PC-3 (cell line): ENCODE measurements at regions not wholly inside any gene's neighbourhood (a gene's known extent, or its start where the extent isn't known, plus 50 kb on each side); places are given as distances from the start of the nearest gene placed in this dataset.

Source experiments
- ATAC-seq: fragments of 200-7000 bp; cut with Tn5 transposase; 2 replicates; pipeline ENCODE4 v1.9.1; 2020; ENCODE audit warnings: mild to moderate bottlenecking, moderate library complexity
- BruUV-seq: library from RNA; stranded (reverse); fragments of 400-500 nt; replicated peaks from 2 replicates; lab custom pipeline; 2021; lab: Mats Ljungman, UMichigan
- CTCF ChIA-PET: fragments of 300-600 bp; sonication (Branson Sonifier 250); formaldehyde crosslinking; loops from one replicate; lab custom pipeline; 2022; ENCODE audit warnings: antibody characterized with exemption; lab: Charles Lee
- POLR2A ChIA-PET: fragments of 300-600 bp; sonication (Branson Sonifier 250); formaldehyde crosslinking; loops from one replicate; lab custom pipeline; 2022; ENCODE audit warnings: antibody characterized with exemption; ENCODE audit not compliant: unreplicated experiment; lab: Charles Lee
- DNase-seq: peaks from one replicate; pipeline ENCODE4 v3.0.0-alpha.2; 2015
- H2AFZ ChIP-seq: fragments of 300-600 bp; sonication (generic); 2 replicates; pipeline ENCODE4 v1.6.0; 2016; ENCODE audit warnings: antibody characterized with exemption, low read length
- H3F3A ChIP-seq: fragments of 300-600 bp; sonication (generic); one replicate; pipeline ENCODE4 v1.6.0; 2017; ENCODE audit warnings: antibody characterized with exemption, low read length, control low read depth, mild to moderate bottlenecking; ENCODE audit not compliant: unreplicated experiment
- H3K27ac ChIP-seq: fragments of 300-600 bp; sonication (generic); 2 replicates; pipeline ENCODE4 v1.5.1; 2016; ENCODE audit warnings: mild to moderate bottlenecking, low read length
- H3K27me3 ChIP-seq: fragments of 300-600 bp; sonication (generic); 2 replicates; pipeline ENCODE4 v1.6.1; 2016; ENCODE audit warnings: low read length, mixed read lengths
- H3K36me3 ChIP-seq: fragments of 300-600 bp; sonication (generic); 2 replicates; pipeline ENCODE4 v1.6.1; 2016; ENCODE audit warnings: low read depth, mixed run types, low read length, mixed read lengths
- H3K4me1 ChIP-seq: fragments of 300-600 bp; sonication (generic); 2 replicates; pipeline ENCODE4 v1.5.1; 2016; ENCODE audit warnings: low read length; ENCODE audit not compliant: insufficient read depth
- H3K4me2 ChIP-seq: fragments of 300-600 bp; sonication (generic); 2 replicates; pipeline ENCODE4 v1.6.0; 2016; ENCODE audit warnings: low read length
- H3K4me3 ChIP-seq: fragments of 300-600 bp; sonication (generic); 2 replicates; pipeline ENCODE4 v1.5.1; 2016; ENCODE audit warnings: mild to moderate bottlenecking, low read length, mixed read lengths
- H3K79me2 ChIP-seq: fragments of 300-600 bp; sonication (generic); 2 replicates; pipeline ENCODE4 v1.6.1; 2017; ENCODE audit warnings: low read length, mixed read lengths
- H3K9ac ChIP-seq: fragments of 300-600 bp; sonication (generic); 2 replicates; pipeline ENCODE4 v1.6.0; 2016; ENCODE audit warnings: mild to moderate bottlenecking, low read length
- H3K9me2 ChIP-seq: fragments of 300-600 bp; sonication (generic); replicated peaks from 2 replicates; pipeline ENCODE4 v1.6.1; 2016; ENCODE audit warnings: mixed run types, low read length, mixed read lengths
- H3K9me3 ChIP-seq: fragments of 300-600 bp; sonication (generic); 2 replicates; pipeline ENCODE4 v1.6.1; 2016; ENCODE audit warnings: low read length, mixed read lengths
- H4K20me1 ChIP-seq: fragments of 300-600 bp; sonication (generic); 2 replicates; pipeline ENCODE4 v1.6.1; 2016; ENCODE audit warnings: low read length, mixed read lengths
- CTCF ChIP-seq: fragments of 300-600 bp; sonication (generic); conservative IDR thresholded peaks from 2 replicates; pipeline ENCODE4 v1.5.1; 2017; ENCODE audit warnings: antibody characterized with exemption, low read depth, mild to moderate bottlenecking, low read length
- EZH2 ChIP-seq: fragments of 300-600 bp; sonication (generic); IDR thresholded peaks from one replicate; pipeline ENCODE4 v1.6.1; 2017; ENCODE audit warnings: antibody characterized with exemption, mild to moderate bottlenecking, low read length; ENCODE audit not compliant: unreplicated experiment
- EZH2phosphoT487 ChIP-seq: fragments of 300-600 bp; sonication (generic); IDR thresholded peaks from 2 replicates; pipeline ENCODE4 v1.6.1; 2018; ENCODE audit warnings: mild to moderate bottlenecking, antibody characterized with exemption, low read length, borderline replicate concordance
- intact Hi-C: fragments of 100-400 bp; cut with micrococcal nuclease; formaldehyde crosslinking; loops from 2 replicates; pipeline ENCODE4 v1.9.0; 2023

DNA sequence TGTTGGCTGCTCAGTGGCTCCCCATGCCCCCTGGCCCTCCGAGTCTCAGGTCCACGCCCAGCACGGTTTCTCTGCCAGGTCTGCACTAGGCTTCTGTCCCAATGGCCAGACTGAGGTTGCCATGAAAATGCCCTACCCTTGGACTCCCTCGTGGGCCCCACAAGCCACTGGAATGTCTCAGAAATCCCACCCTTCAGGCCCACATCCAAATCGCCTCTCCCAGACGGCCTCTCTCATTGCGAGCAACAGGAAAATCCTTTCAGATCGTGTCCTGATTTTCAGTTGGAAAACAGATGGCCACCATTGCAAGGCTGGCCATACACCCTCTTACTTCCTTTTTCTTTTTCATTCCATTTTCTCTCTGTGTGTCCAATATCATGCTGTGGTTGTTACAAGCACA, 77.3 kb downstream of the IRF2BPL start:
- TF ChIP-seq EZH2 (no peak), CTCF (no peak), EZH2phosphoT487 (no peak)
- no peaks in the 10 kb centered on the region for H3K27me3 ChIP-seq
- no peak for ATAC-seq
- BruUV-seq, result no TSS peak
- POLR2A ChIA-PET, result no interaction called here
- CTCF ChIA-PET, result no interaction called here
- H3K27ac ChIP-seq, result no peak overlapping the region
- intact Hi-C loops, result no loop called here
- H2AFZ ChIP-seq, result no peak overlapping the region
- H3F3A ChIP-seq, result peaks cover 10% of the 10 kb centered on the region
- no peak overlapping the region for H3K4me2 ChIP-seq
- no peaks in the 10 kb centered on the region for H3K9me3 ChIP-seq
- H3K79me2 ChIP-seq, result peaks cover 3% of the 10 kb centered on the region; the same call in 1 of the 2 replicates
- H3K4me3 ChIP-seq, result no peak overlapping the region
- no peaks in the 10 kb centered on the region for H4K20me1 ChIP-seq
- H3K9me2 ChIP-seq, result no peaks in the 10 kb centered on the region
- DNase-seq, result no peak
- no peak overlapping the region for H3K9ac ChIP-seq
- H3K36me3 ChIP-seq, result no peaks in the 10 kb centered on the region
- peaks cover 71% of the 10 kb centered on the region for H3K4me1 ChIP-seq

DNA sequence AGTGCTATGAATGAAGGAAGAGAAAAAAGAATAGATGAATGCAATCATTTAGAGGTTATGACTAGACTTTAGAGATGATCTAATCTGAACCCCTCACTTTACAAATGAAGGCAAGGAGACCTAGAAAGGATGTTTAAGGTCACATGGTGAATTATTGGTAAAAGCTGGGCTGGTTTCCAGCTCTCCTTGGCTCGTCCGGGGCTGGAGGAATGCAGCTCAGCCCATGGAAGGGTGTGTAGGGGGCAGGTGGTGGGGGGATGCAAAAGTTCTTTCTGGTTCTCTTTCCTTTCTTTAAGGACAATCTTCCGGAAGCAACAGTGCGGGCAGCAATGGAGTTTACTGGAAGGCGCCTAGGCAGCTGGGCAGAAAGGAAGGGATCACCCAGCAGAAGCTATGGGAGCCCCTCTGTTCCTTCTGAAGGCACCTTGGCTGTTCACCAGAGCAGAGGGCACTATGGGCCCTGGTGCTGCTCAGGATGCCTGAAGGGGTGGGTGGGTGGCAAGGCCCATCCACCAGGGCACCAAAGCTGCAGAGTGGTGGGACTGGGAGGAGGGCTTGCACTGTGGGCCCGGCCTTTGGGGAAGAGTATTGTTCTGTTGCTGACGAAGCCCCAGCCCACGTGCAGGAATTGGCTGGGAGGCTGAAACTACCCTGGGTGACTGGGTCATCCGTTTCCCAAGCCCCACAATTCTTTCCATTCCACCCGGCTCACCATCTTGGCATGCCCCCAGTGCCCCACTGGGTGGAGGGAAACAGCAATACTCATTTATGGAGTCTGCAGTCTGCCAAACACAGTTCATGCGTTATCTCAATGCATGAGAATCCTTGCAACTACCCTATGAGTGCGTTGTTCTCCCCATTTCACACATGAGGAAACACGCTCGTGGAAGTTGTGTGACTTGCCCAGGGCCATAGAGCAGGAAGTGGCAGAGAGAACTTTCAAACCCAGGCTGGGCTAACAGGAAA, 78.2 kb downstream of the IRF2BPL start:
- H3K4me3 ChIP-seq, result no peak overlapping the region
- CTCF ChIA-PET, result interaction anchor here (0.7 kb wide), 2 partner anchors 37 to 1429 kb away, joined by 3 to 7 read pairs; no protein-coding TSS in a partner anchor

More for the DNA sequence above, 78.2 kb downstream of the IRF2BPL start:
- intact Hi-C loops, result no loop called here
- H3K4me2 ChIP-seq, result 0 out of 2 replicates have a peak overlapping the region, but pooled peaks have one; percentile 13
- H3K9me2 ChIP-seq, result no peaks in the 10 kb centered on the region
- no peaks in the 10 kb centered on the region for H3K27me3 ChIP-seq
- peaks cover 3% of the 10 kb centered on the region for H3F3A ChIP-seq
- H3K27ac ChIP-seq, result peak overlapping the region; percentile 7; the same call in 1 of the 2 replicates
- H3K9me3 ChIP-seq, result no peaks in the 10 kb centered on the region
- no peaks in the 10 kb centered on the region for H4K20me1 ChIP-seq
- peaks cover 3% of the 10 kb centered on the region; the same call in 1 of the 2 replicates for H3K79me2 ChIP-seq
- ATAC-seq, result no peak
- H3K9ac ChIP-seq, result no peak overlapping the region
- H3K4me1 ChIP-seq, result peaks cover 65% of the 10 kb centered on the region
- BruUV-seq, result no TSS peak
- TF ChIP-seq EZH2 (no peak), EZH2phosphoT487 (no peak), CTCF (no peak)
- H2AFZ ChIP-seq, result no peak overlapping the region
- no peaks in the 10 kb centered on the region for H3K36me3 ChIP-seq
- POLR2A ChIA-PET, result interaction anchor here (0.6 kb wide), 1 partner anchor 12 kb away, joined by 6 read pairs; no protein-coding TSS in a partner anchor
- peak; percentile 60 for DNase-seq
